GM12878 (cell line): ENCODE measurements at regions not wholly inside any gene's neighbourhood (a gene's known extent, or its start where the extent isn't known, plus 50 kb on each side); places are given as distances from the start of the nearest gene placed in this dataset.

Source experiments
- ATAC-seq: fragments of 200-7000 bp; cut with Tn5 transposase; 3 replicates; pipeline ENCODE4 v1.9.1; 2020; ENCODE audit warnings: mild to moderate bottlenecking, moderate library complexity
- BruUV-seq: library from RNA; stranded (reverse); fragments of 400-500 nt; replicated peaks from 2 replicates; lab custom pipeline; 2021; lab: Mats Ljungman, UMichigan
- CTCF ChIA-PET: fragments of 300-600 bp; sonication (Branson Sonifier 250); formaldehyde crosslinking; extraction: SDS; loops from one replicate; lab custom pipeline; 2021; ENCODE audit warnings: inconsistent platforms; lab: Yijun Ruan, JAX
- POLR2A ChIA-PET: fragments of 350-600 bp; formaldehyde crosslinking; extraction: SDS; loops from one replicate; lab custom pipeline; 2021; ENCODE audit warnings: inconsistent platforms; lab: Charles Lee
- RAD21 ChIA-PET: fragments of 300-600 bp; sonication (Branson Sonifier 250); formaldehyde crosslinking; loops from one replicate; lab custom pipeline; 2023; ENCODE audit warnings: antibody characterized with exemption; ENCODE audit not compliant: unreplicated experiment; lab: Charles Lee
- SMC1A ChIA-PET: fragments of 300-600 bp; sonication (Branson Sonifier 250); formaldehyde crosslinking; loops from one replicate; lab custom pipeline; 2023; ENCODE audit not compliant: unreplicated experiment, uncharacterized antibody; lab: Charles Lee
- DNase-seq: peaks from one replicate; pipeline ENCODE4 v3.0.0-alpha.2; 2011; ENCODE audit warnings: low read depth, low spot score
- FAIRE-seq: peaks from 3 replicates; lab custom pipeline; 2011; peaks lifted over from hg19 to GRCh38; lab: Jason Lieb, UNC
- H2AFZ ChIP-seq: 2 replicates; pipeline ENCODE4 v1.6.0; 2011; ENCODE audit warnings: low read depth, low read length, control low read depth; ENCODE audit not compliant: control insufficient read depth
- H3K27ac ChIP-seq: 2 replicates; pipeline ENCODE4 v1.5.1; 2011; ENCODE audit warnings: control low read depth; ENCODE audit not compliant: control insufficient read depth, insufficient read depth
- H3K27me3 ChIP-seq, 2 experiments: replicated peaks in 1 of 2; 2 replicates each; pipeline versions ENCODE4 v1.6.0 to v1.6.1; 2011; ENCODE audit warnings: low read length in 1 of 2; ENCODE audit not compliant: control insufficient read depth in 2 of 2, insufficient read depth in 2 of 2
- H3K36me3 ChIP-seq, 2 experiments: 2 replicates each; pipeline ENCODE4 v1.5.1; 2011; ENCODE audit warnings: low read length in 1 of 2; ENCODE audit not compliant: control insufficient read depth in 2 of 2, insufficient read depth in 2 of 2
- H3K4me1 ChIP-seq: 2 replicates; pipeline ENCODE4 v1.6.1; 2011; ENCODE audit warnings: mild to moderate bottlenecking, low read length, moderate library complexity, mixed read lengths; ENCODE audit not compliant: control insufficient read depth, insufficient read depth
- H3K4me2 ChIP-seq: 2 replicates; pipeline ENCODE4 v1.6.0; 2011; ENCODE audit warnings: control low read depth; ENCODE audit not compliant: control insufficient read depth, insufficient read depth
- H3K4me3 ChIP-seq: fragments of 200-600 bp; sonication (generic); 2 replicates; pipeline ENCODE4 v1.5.1; 2016
- H3K79me2 ChIP-seq: 2 replicates; pipeline ENCODE4 v1.6.0; 2011; ENCODE audit warnings: low read length; ENCODE audit not compliant: control insufficient read depth, insufficient read depth
- H3K9ac ChIP-seq: 2 replicates; pipeline ENCODE4 v1.8.0; 2011; ENCODE audit warnings: low read length, control low read depth, mixed read lengths; ENCODE audit not compliant: control insufficient read depth, insufficient read depth
- H3K9me3 ChIP-seq: replicated peaks from 3 replicates; pipeline ENCODE4 v1.5.1; 2011; ENCODE audit warnings: mild to moderate bottlenecking, low read length; ENCODE audit not compliant: control insufficient read depth, insufficient read depth
- H4K20me1 ChIP-seq: 2 replicates; pipeline ENCODE4 v1.6.0; 2011; ENCODE audit not compliant: control insufficient read depth, insufficient read depth
- ATF7 ChIP-seq: fragments of 450-650 bp; IDR thresholded peaks from 2 replicates; pipeline ENCODE4 v1.6.1; 2016; ENCODE audit warnings: low read depth, mild to moderate bottlenecking
- BCL3 ChIP-seq: IDR thresholded peaks from 2 replicates; pipeline ENCODE4 v1.6.1; 2011; ENCODE audit warnings: borderline replicate concordance, low read depth, mild to moderate bottlenecking, moderate library complexity, low read length; ENCODE audit not compliant: insufficient read depth, poor library complexity, severe bottlenecking
- BHLHE40 ChIP-seq, 2 experiments: fragments of 450-650 bp in 1 of 2; IDR thresholded peaks; 2 replicates each; pipeline ENCODE4 v1.6.1; 2011 to 2017; ENCODE audit warnings: low read depth in 2 of 2, borderline replicate concordance in 1 of 2, improper control_type of control experiment in 1 of 2, low read length in 1 of 2, mild to moderate bottlenecking in 1 of 2
- E4F1 ChIP-seq: fragments of 450-650 bp; IDR thresholded peaks from 2 replicates; pipeline ENCODE4 v1.6.1; 2018; ENCODE audit warnings: borderline replicate concordance, mild to moderate bottlenecking; ENCODE audit not compliant: partially characterized antibody
- FOXM1 ChIP-seq: IDR thresholded peaks from 2 replicates; pipeline ENCODE4 v1.6.1; 2012; ENCODE audit warnings: low read depth, mild to moderate bottlenecking, inconsistent platforms, low read length, moderate library complexity
- IKZF1 ChIP-seq: fragments of 450-650 bp; conservative IDR thresholded peaks from 2 replicates; pipeline ENCODE4 v1.6.1; 2017; ENCODE audit warnings: antibody characterized with exemption, mild to moderate bottlenecking
- IKZF2 ChIP-seq, 2 experiments: fragments of 450-650 bp; IDR thresholded peaks; 2 replicates each; pipeline ENCODE4 v1.6.1; 2017; ENCODE audit warnings: mild to moderate bottlenecking in 2 of 2, moderate library complexity in 2 of 2
- IRF5 ChIP-seq: fragments of 450-650 bp; IDR thresholded peaks from 2 replicates; pipeline ENCODE4 v1.6.1; 2017; ENCODE audit warnings: borderline replicate concordance
- JUND ChIP-seq: IDR thresholded peaks from 2 replicates; pipeline ENCODE4 v1.6.1; 2012; ENCODE audit warnings: low read depth, mild to moderate bottlenecking, low read length, improper control_type of control experiment, moderate library complexity
- MEF2A ChIP-seq: IDR thresholded peaks from 2 replicates; pipeline ENCODE4 v1.6.1; 2011; ENCODE audit warnings: low read depth, mild to moderate bottlenecking, low read length, moderate library complexity; ENCODE audit not compliant: insufficient read depth
- MEF2B ChIP-seq: fragments of 450-650 bp; IDR thresholded peaks from 2 replicates; pipeline ENCODE4 v1.6.1; 2018; ENCODE audit warnings: mild to moderate bottlenecking, moderate library complexity; ENCODE audit not compliant: partially characterized antibody, poor library complexity, severe bottlenecking
- MYB ChIP-seq: fragments of 150-350 bp; IDR thresholded peaks from 2 replicates; pipeline ENCODE4 v1.6.1; 2014; ENCODE audit warnings: mild to moderate bottlenecking, low read depth, low read length, borderline replicate concordance
- POLR2AphosphoS5 ChIP-seq: IDR thresholded peaks from 2 replicates; pipeline ENCODE4 v1.6.1; 2011; ENCODE audit warnings: mild to moderate bottlenecking, low read length, inconsistent platforms
- POU2F2 ChIP-seq: IDR thresholded peaks from 3 replicates; pipeline ENCODE4 v1.6.1; 2011; ENCODE audit warnings: low read depth, mild to moderate bottlenecking, low read length, borderline replicate concordance
- STAT3 ChIP-seq: IDR thresholded peaks from 2 replicates; pipeline ENCODE4 v1.6.1; 2011; ENCODE audit warnings: low read depth, low read length, improper control_type of control experiment
- ZBTB4 ChIP-seq: fragments of 450-650 bp; formaldehyde crosslinking; IDR thresholded peaks from 2 replicates; pipeline ENCODE4 v1.4.0; 2022; ENCODE audit warnings: mild to moderate bottlenecking, moderate library complexity
- WGBS: methylation state at CpG from one replicate; pipeline ENCODE4 v1.1.6; 2016; ENCODE audit warnings: low lambda C conversion rate; ENCODE audit not compliant: insufficient replicate concordance, insufficient coverage; ENCODE audit errors: missing lambda C conversion rate; 5-methylcytosine and 5-hydroxymethylcytosine counted together
- in situ Hi-C: fragments of 300-500 bp; cut with MboI; formaldehyde crosslinking; loops from 9 replicates; pipeline ENCODE4 v1.14.3; 2018; ENCODE audit warnings: mixed read lengths
- intact Hi-C: fragments of 100-400 bp; cut with micrococcal nuclease; formaldehyde crosslinking; loops from one replicate; pipeline ENCODE4 v1.14.2; 2022; ENCODE audit not compliant: unreplicated experiment

GRCh38 chr6:155936551-155936950, 480.9 kb upstream of the NOX3 start:
- in situ Hi-C loops = no loop called here
- no peak for ATAC-seq
- ChIA-PET RAD21 (no interaction called here), SMC1A (no interaction called here), CTCF (interaction anchor here (1.2 kb wide), 1 partner anchor 44 kb away, joined by 8 read pairs; no protein-coding TSS in a partner anchor), POLR2A (interaction anchor here (0.5 kb wide), 1 partner anchor 152 kb away, joined by 3 read pairs; no protein-coding TSS in a partner anchor)
- Histone ChIP-seq H3K9me3 (no peaks in the 10 kb centered on the region), H3K4me3 (no peak overlapping the region), H3K4me1 (no peaks in the 10 kb centered on the region), H3K27ac (no peak overlapping the region), H3K27me3 (no peaks in the 10 kb centered on the region), H3K36me3 (no peaks in the 10 kb centered on the region), H2AFZ (no peak overlapping the region), H3K79me2 (no peaks in the 10 kb centered on the region), H3K9ac (no peak overlapping the region), H3K4me2 (no peak overlapping the region), H4K20me1 (no peaks in the 10 kb centered on the region)
- no peak for FAIRE-seq
- no peak for DNase-seq
- WGBS = 10% methylated on average over 5 of the region's 5 CpGs
- intact Hi-C loops = no loop called here
- no TSS peak for BruUV-seq
- no peak for TF ChIP-seq FOXM1
- TF ChIP-seq IRF5 = no peak
- TF ChIP-seq STAT3 = no peak
- no peak for TF ChIP-seq BHLHE40 (IDR thresholded peaks at IDR 0.05; ENCODE audit: borderline replicate concordance in 1 of 2, low read depth in 2 of 2, low read length in 1 of 2)
- no peak for TF ChIP-seq POLR2AphosphoS5
- TF ChIP-seq ATF7 = no peak
- TF ChIP-seq MEF2A = no peak
- TF ChIP-seq MYB = no peak
- TF ChIP-seq BCL3 = no peak
- TF ChIP-seq POU2F2 = no peak
- no peak for TF ChIP-seq E4F1
- TF ChIP-seq IKZF1 = no peak
- no peak for TF ChIP-seq JUND
- TF ChIP-seq IKZF2 (IDR thresholded peaks at IDR 0.05) = no peak
- TF ChIP-seq ZBTB4 (CRISPR knock-in tag) = no peak
- TF ChIP-seq MEF2B = no peak
